ENCODE measurements at regions not wholly inside any gene's neighbourhood (a gene's known extent, or its start where the extent isn't known, plus 50 kb on each side); places are given as distances from the start of the nearest gene placed in this dataset.

GRCh38 chr5:86838083-86838482 lies 220.3 kb downstream of the COX7C start:
- H3K27me3 ChIP-seq (ENCODE audit: control insufficient read depth, insufficient read depth, low read length): no peaks in the 10 kb centered on the region
- no peaks in the 10 kb centered on the region for H3K9me3 ChIP-seq (ENCODE audit: control insufficient read depth, insufficient read depth, low read depth, low read length)
- H3K4me3 ChIP-seq (ENCODE audit: low read depth in 2 of 2, low read length in 2 of 2): no peak overlapping the region
- POLR2A ChIA-PET: no interaction called here
- no TSS peak for BruUV-seq (replicated peaks)
- in situ Hi-C loops (cut with HindIII; ENCODE audit: low pct_unique_long_range_greater_than_20kb, low sequenced_read_pairs) (no loop called here), intact Hi-C loops (cut with micrococcal nuclease; ENCODE audit: unreplicated experiment) (no loop called here)
- DNase-seq (ENCODE audit: low read depth, low spot score) (no peak), ATAC-seq (no peak)
- no peak overlapping the region for H3K27ac ChIP-seq (ENCODE audit: low read length)
- no peaks in the 10 kb centered on the region for H3K36me3 ChIP-seq (ENCODE audit: control insufficient read depth, insufficient read depth, low read length)
- CTCF ChIA-PET: no interaction called here
- H3K4me1 ChIP-seq (ENCODE audit: control insufficient read depth, insufficient read depth, low read length): no peaks in the 10 kb centered on the region
- no peak for TF ChIP-seq POLR2AphosphoS5 (IDR thresholded peaks at IDR 0.05; ENCODE audit: low read depth, low read length)
- TF ChIP-seq REST (IDR thresholded peaks at IDR 0.05; ENCODE audit: insufficient read depth in 1 of 2, low read depth in 2 of 2, low read length in 1 of 2): no peak

GRCh38 chr5:86841000-86841644 lies 223.4 kb downstream of the COX7C start:
- no peak for TF ChIP-seq REST (IDR thresholded peaks at IDR 0.05; ENCODE audit: insufficient read depth in 1 of 2, low read depth in 2 of 2, low read length in 1 of 2)
- no peak for TF ChIP-seq SIN3A (IDR thresholded peaks at IDR 0.05; ENCODE audit: borderline replicate concordance, insufficient read depth, low read depth, low read length)
- no peak for TF ChIP-seq TCF7L2 (IDR thresholded peaks at IDR 0.05; ENCODE audit: low read depth, low read length)
- TF ChIP-seq POLR2AphosphoS5 (IDR thresholded peaks at IDR 0.05; ENCODE audit: low read depth, low read length): no peak
- no peak for TF ChIP-seq CTCF (IDR thresholded peaks at IDR 0.05)
- intact Hi-C loops (cut with micrococcal nuclease; ENCODE audit: unreplicated experiment) (no loop called here), in situ Hi-C loops (cut with HindIII; ENCODE audit: low pct_unique_long_range_greater_than_20kb, low sequenced_read_pairs) (no loop called here)
- Histone ChIP-seq H3K36me3 (ENCODE audit: control insufficient read depth, insufficient read depth, low read length) (no peaks in the 10 kb centered on the region), H3K4me3 (ENCODE audit: low read depth in 2 of 2, low read length in 2 of 2) (no peak overlapping the region), H3K9me3 (ENCODE audit: control insufficient read depth, insufficient read depth, low read depth, low read length) (no peaks in the 10 kb centered on the region), H3K4me1 (ENCODE audit: control insufficient read depth, insufficient read depth, low read length) (no peaks in the 10 kb centered on the region), H3K27ac (ENCODE audit: low read length) (no peak overlapping the region), H3K27me3 (ENCODE audit: control insufficient read depth, insufficient read depth, low read length) (no peaks in the 10 kb centered on the region)
- ATAC-seq (no peak), DNase-seq (ENCODE audit: low read depth, low spot score) (no peak)
- CTCF ChIA-PET: no interaction called here
- no TSS peak for BruUV-seq (replicated peaks)
- POLR2A ChIA-PET: no interaction called here
